ENCODE measurements at regions not wholly inside any gene's neighbourhood (a gene's known extent, or its start where the extent isn't known, plus 50 kb on each side); places are given as distances from the start of the nearest gene placed in this dataset.

- DNase-seq (ENCODE audit: insufficient read length, low spot score) (no peak), FAIRE-seq (no peak)
- TF ChIP-seq POU2F2 (IDR thresholded peaks at IDR 0.05; ENCODE audit: low read depth, low read length) (no peak), POLR2A (IDR thresholded peaks at IDR 0.05; ENCODE audit: low read depth, low read length) (no peak), TAF1 (IDR thresholded peaks at IDR 0.05; ENCODE audit: low read depth, low read length) (no peak), SPI1 (IDR thresholded peaks at IDR 0.05; ENCODE audit: low read depth, low read length) (no peak), PAX5 (IDR thresholded peaks at IDR 0.05; ENCODE audit: insufficient read depth, low read length, severe bottlenecking) (no peak), POLR2AphosphoS5 (IDR thresholded peaks at IDR 0.05; ENCODE audit: low read depth, low read length) (no peak)
Observed at GRCh38 chr1:112253366-112253765, 142.6 kb upstream of the CTTNBP2NL start.

GRCh38 chr1:112255080-112255479 lies 140.9 kb upstream of the CTTNBP2NL start:
- TF ChIP-seq POU2F2 (IDR thresholded peaks at IDR 0.05; ENCODE audit: low read depth, low read length) (no peak), SPI1 (IDR thresholded peaks at IDR 0.05; ENCODE audit: low read depth, low read length) (no peak), PAX5 (IDR thresholded peaks at IDR 0.05; ENCODE audit: insufficient read depth, low read length, severe bottlenecking) (no peak), POLR2AphosphoS5 (IDR thresholded peaks at IDR 0.05; ENCODE audit: low read depth, low read length) (no peak)
- FAIRE-seq: no peak

GRCh38 chr1:112256411-112256810 lies 139.6 kb upstream of the CTTNBP2NL start:
- no peak for FAIRE-seq
- DNase-seq (ENCODE audit: insufficient read length, low spot score): no peak
- TF ChIP-seq POLR2AphosphoS5 (IDR thresholded peaks at IDR 0.05; ENCODE audit: low read depth, low read length) (no peak), SPI1 (IDR thresholded peaks at IDR 0.05; ENCODE audit: low read depth, low read length) (no peak), TAF1 (IDR thresholded peaks at IDR 0.05; ENCODE audit: low read depth, low read length) (no peak), PAX5 (IDR thresholded peaks at IDR 0.05; ENCODE audit: insufficient read depth, low read length, severe bottlenecking) (no peak), POU2F2 (IDR thresholded peaks at IDR 0.05; ENCODE audit: low read depth, low read length) (no peak), POLR2A (IDR thresholded peaks at IDR 0.05; ENCODE audit: low read depth, low read length) (no peak)

More at GRCh38 chr1:112255080-112255479, 140.9 kb upstream of the CTTNBP2NL start:
- no peak for DNase-seq (ENCODE audit: insufficient read length, low spot score)

- FAIRE-seq: no peak
- no peak for DNase-seq (ENCODE audit: insufficient read length, low spot score)
- no peak for TF ChIP-seq TAF1 (IDR thresholded peaks at IDR 0.05; ENCODE audit: low read depth, low read length)
- TF ChIP-seq PAX5 (IDR thresholded peaks at IDR 0.05; ENCODE audit: insufficient read depth, low read length, severe bottlenecking): no peak
- TF ChIP-seq POLR2AphosphoS5 (IDR thresholded peaks at IDR 0.05; ENCODE audit: low read depth, low read length): no peak
- no peak for TF ChIP-seq SPI1 (IDR thresholded peaks at IDR 0.05; ENCODE audit: low read depth, low read length)
- TF ChIP-seq POU2F2 (IDR thresholded peaks at IDR 0.05; ENCODE audit: low read depth, low read length): no peak
- TF ChIP-seq POLR2A (IDR thresholded peaks at IDR 0.05; ENCODE audit: low read depth, low read length): no peak
Observed at GRCh38 chr1:112257043-112257835, 138.8 kb upstream of the CTTNBP2NL start.

GRCh38 chr1:112260699-112261098 lies 135.3 kb upstream of the CTTNBP2NL start:
- FAIRE-seq: no peak
- no peak for TF ChIP-seq SPI1 (IDR thresholded peaks at IDR 0.05; ENCODE audit: low read depth, low read length)
- TF ChIP-seq POU2F2 (IDR thresholded peaks at IDR 0.05; ENCODE audit: low read depth, low read length): no peak
- TF ChIP-seq POLR2AphosphoS5 (IDR thresholded peaks at IDR 0.05; ENCODE audit: low read depth, low read length): no peak
- TF ChIP-seq TAF1 (IDR thresholded peaks at IDR 0.05; ENCODE audit: low read depth, low read length): no peak
- TF ChIP-seq POLR2A (IDR thresholded peaks at IDR 0.05; ENCODE audit: low read depth, low read length): no peak
- no peak for TF ChIP-seq PAX5 (IDR thresholded peaks at IDR 0.05; ENCODE audit: insufficient read depth, low read length, severe bottlenecking)
- DNase-seq (ENCODE audit: insufficient read length, low spot score): no peak

GRCh38 chr1:112262316-112262715 lies 133.7 kb upstream of the CTTNBP2NL start:
- TF ChIP-seq POLR2AphosphoS5 (IDR thresholded peaks at IDR 0.05; ENCODE audit: low read depth, low read length) (no peak), POU2F2 (IDR thresholded peaks at IDR 0.05; ENCODE audit: low read depth, low read length) (no peak)
- DNase-seq (ENCODE audit: insufficient read length, low spot score) (no peak), FAIRE-seq (no peak)

GRCh38 chr1:112263042-112263441 lies 133.0 kb upstream of the CTTNBP2NL start:
- TF ChIP-seq TAF1 (IDR thresholded peaks at IDR 0.05; ENCODE audit: low read depth, low read length): no peak
- no peak for TF ChIP-seq SPI1 (IDR thresholded peaks at IDR 0.05; ENCODE audit: low read depth, low read length)
- no peak for TF ChIP-seq POU2F2 (IDR thresholded peaks at IDR 0.05; ENCODE audit: low read depth, low read length)
- TF ChIP-seq PAX5 (IDR thresholded peaks at IDR 0.05; ENCODE audit: insufficient read depth, low read length, severe bottlenecking): no peak
- TF ChIP-seq POLR2A (IDR thresholded peaks at IDR 0.05; ENCODE audit: low read depth, low read length): no peak
- TF ChIP-seq POLR2AphosphoS5 (IDR thresholded peaks at IDR 0.05; ENCODE audit: low read depth, low read length): no peak
- DNase-seq (ENCODE audit: insufficient read length, low spot score) (no peak), FAIRE-seq (no peak)

- FAIRE-seq (no peak), DNase-seq (ENCODE audit: insufficient read length, low spot score) (no peak)
- TF ChIP-seq POLR2A (IDR thresholded peaks at IDR 0.05; ENCODE audit: low read depth, low read length) (no peak), POU2F2 (IDR thresholded peaks at IDR 0.05; ENCODE audit: low read depth, low read length) (no peak), POLR2AphosphoS5 (IDR thresholded peaks at IDR 0.05; ENCODE audit: low read depth, low read length) (no peak), SPI1 (IDR thresholded peaks at IDR 0.05; ENCODE audit: low read depth, low read length) (no peak), PAX5 (IDR thresholded peaks at IDR 0.05; ENCODE audit: insufficient read depth, low read length, severe bottlenecking) (no peak), TAF1 (IDR thresholded peaks at IDR 0.05; ENCODE audit: low read depth, low read length) (no peak)
Observed at GRCh38 chr1:112263453-112263852, 132.6 kb upstream of the CTTNBP2NL start.

- FAIRE-seq (no peak), DNase-seq (ENCODE audit: insufficient read length, low spot score) (no peak)
- no peak for TF ChIP-seq SPI1 (IDR thresholded peaks at IDR 0.05; ENCODE audit: low read depth, low read length)
- TF ChIP-seq POLR2AphosphoS5 (IDR thresholded peaks at IDR 0.05; ENCODE audit: low read depth, low read length): no peak
- TF ChIP-seq POU2F2 (IDR thresholded peaks at IDR 0.05; ENCODE audit: low read depth, low read length): no peak
- no peak for TF ChIP-seq TAF1 (IDR thresholded peaks at IDR 0.05; ENCODE audit: low read depth, low read length)
- TF ChIP-seq PAX5 (IDR thresholded peaks at IDR 0.05; ENCODE audit: insufficient read depth, low read length, severe bottlenecking): no peak
Observed at GRCh38 chr1:112264010-112264409, 132.0 kb upstream of the CTTNBP2NL start.

- FAIRE-seq: no peak
- no peak for TF ChIP-seq POLR2A (IDR thresholded peaks at IDR 0.05; ENCODE audit: low read depth, low read length)
- TF ChIP-seq POLR2AphosphoS5 (IDR thresholded peaks at IDR 0.05; ENCODE audit: low read depth, low read length): no peak
- no peak for TF ChIP-seq POU2F2 (IDR thresholded peaks at IDR 0.05; ENCODE audit: low read depth, low read length)
- TF ChIP-seq TAF1 (IDR thresholded peaks at IDR 0.05; ENCODE audit: low read depth, low read length): no peak
- no peak for TF ChIP-seq PAX5 (IDR thresholded peaks at IDR 0.05; ENCODE audit: insufficient read depth, low read length, severe bottlenecking)
- TF ChIP-seq SPI1 (IDR thresholded peaks at IDR 0.05; ENCODE audit: low read depth, low read length): no peak
- DNase-seq (ENCODE audit: insufficient read length, low spot score): no peak
Observed at GRCh38 chr1:112264553-112264952, 131.5 kb upstream of the CTTNBP2NL start.
